H1 (cell line): ENCODE measurements at regions not wholly inside any gene's neighbourhood (a gene's known extent, or its start where the extent isn't known, plus 50 kb on each side); places are given as distances from the start of the nearest gene placed in this dataset.

Experiments used
- CTCF ChIA-PET: fragments of 300-600 bp; sonication (Branson Sonifier 250); formaldehyde crosslinking; loops from one replicate; lab custom pipeline; 2021; ENCODE audit not compliant: partially characterized antibody; lab: Charles Lee
- POLR2A ChIA-PET: fragments of 300-600 bp; sonication (Branson Sonifier 250); formaldehyde crosslinking; loops from one replicate; lab custom pipeline; 2021; ENCODE audit warnings: inconsistent platforms; ENCODE audit not compliant: partially characterized antibody; lab: Charles Lee
- DNase-seq, 2 experiments: peaks; one replicate each; pipeline versions ENCODE4 v3.0.0 to v3.0.0-alpha.2; 2010 to 2022; ENCODE audit warnings: low spot score in 2 of 2, low read depth in 1 of 2, mixed read lengths in 1 of 2
- FAIRE-seq: peaks from 2 replicates; lab custom pipeline; 2011; peaks lifted over from hg19 to GRCh38; lab: Jason Lieb, UNC
- H2AFZ ChIP-seq: 2 replicates; pipeline ENCODE4 v1.8.1; 2012; ENCODE audit warnings: low read length, inconsistent platforms
- H2AK5ac ChIP-seq: 2 replicates; pipeline ENCODE4 v1.6.1; 2013; ENCODE audit warnings: low read depth, low read length
- H2BK120ac ChIP-seq: replicated peaks from 2 replicates; pipeline ENCODE3; 2013; ENCODE audit warnings: low read depth, low read length, inconsistent platforms
- H2BK12ac ChIP-seq: 2 replicates; pipeline ENCODE4 v1.6.1; 2013; ENCODE audit warnings: low read depth, low read length
- H2BK15ac ChIP-seq: 2 replicates; pipeline ENCODE4 v1.6.1; 2013; ENCODE audit warnings: low read length
- H2BK20ac ChIP-seq: 2 replicates; pipeline ENCODE4 v1.6.1; 2013; ENCODE audit warnings: low read length
- H2BK5ac ChIP-seq: 2 replicates; pipeline ENCODE4 v1.6.1; 2013; ENCODE audit warnings: low read depth, low read length
- H3K14ac ChIP-seq: 2 replicates; pipeline ENCODE4 v1.6.1; 2013; ENCODE audit warnings: inconsistent platforms; ENCODE audit not compliant: insufficient read length
- H3K18ac ChIP-seq: 2 replicates; pipeline ENCODE4 v1.6.1; 2013; ENCODE audit warnings: low read length; ENCODE audit errors: extremely low read depth
- H3K23ac ChIP-seq: 2 replicates; pipeline ENCODE4 v1.6.1; 2013; ENCODE audit warnings: inconsistent platforms; ENCODE audit not compliant: insufficient read length
- H3K23me2 ChIP-seq: 2 replicates; pipeline ENCODE4 v1.6.1; 2013; ENCODE audit warnings: low read depth, low read length
- H3K27ac ChIP-seq: 2 replicates; pipeline ENCODE4 v1.6.1; 2011; ENCODE audit warnings: low read depth, low read length, inconsistent platforms
- H3K27me3 ChIP-seq, 4 experiments: replicated peaks in 1 of 4; 1 replicate in 1 of 4; 2 replicates in 3 of 4; pipeline versions ENCODE4 v1.6.1 to v1.8.1; 2011 to 2013; ENCODE audit warnings: low read length in 3 of 4, mild to moderate bottlenecking in 3 of 4, inconsistent platforms in 2 of 4, mixed read lengths in 2 of 4, moderate library complexity in 1 of 4; ENCODE audit not compliant: control insufficient read depth in 3 of 4, insufficient read depth in 3 of 4; ENCODE audit errors: extremely low read depth in 1 of 4
- H3K36me3 ChIP-seq, 4 experiments: 2 replicates each; pipeline versions ENCODE4 v1.6.1 to v1.8.1; 2011 to 2013; ENCODE audit warnings: mild to moderate bottlenecking in 4 of 4, low read length in 3 of 4, moderate library complexity in 2 of 4, control low read depth in 1 of 4, inconsistent platforms in 1 of 4; ENCODE audit not compliant: insufficient read depth in 4 of 4, control insufficient read depth in 2 of 4
- H3K4ac ChIP-seq: replicated peaks from 2 replicates; pipeline ENCODE3; 2013; ENCODE audit warnings: low read length, low read depth, mixed read lengths, inconsistent platforms; ENCODE audit not compliant: insufficient read length
- H3K4me1 ChIP-seq, 4 experiments: replicated peaks in 1 of 4; 1 replicate in 1 of 4; 2 replicates in 3 of 4; pipeline versions ENCODE4 v1.6.1 to v1.8.1; 2011 to 2013; ENCODE audit warnings: low read length in 3 of 4, inconsistent platforms in 2 of 4, mixed read lengths in 1 of 4; ENCODE audit not compliant: insufficient read depth in 4 of 4, control insufficient read depth in 3 of 4
- H3K4me2 ChIP-seq, 2 experiments: 2 replicates each; pipeline versions ENCODE4 v1.6.1 to v1.8.1; 2011 to 2013; ENCODE audit warnings: low read depth in 2 of 2, low read length in 2 of 2, control low read depth in 1 of 2, inconsistent platforms in 1 of 2, mild to moderate bottlenecking in 1 of 2; ENCODE audit not compliant: insufficient read depth in 1 of 2
- H3K4me3 ChIP-seq, 4 experiments: fragments of 200-600, 300-600 bp in 1 of 4; sonication (generic), shearing (Covaris generic), sonication (Bioruptor Twin) in 1 of 4; 2 replicates each; pipeline versions ENCODE4 v1.5.1 to v1.8.1; 2011 to 2016; ENCODE audit warnings: low read length in 4 of 4, low read depth in 3 of 4, control low read depth in 2 of 4, inconsistent platforms in 2 of 4, mild to moderate bottlenecking in 2 of 4, mixed read lengths in 1 of 4, moderate library complexity in 1 of 4; ENCODE audit not compliant: insufficient read depth in 2 of 4; ENCODE audit errors: extremely low read depth in 1 of 4
- H3K56ac ChIP-seq: replicated peaks from 2 replicates; pipeline ENCODE3; 2013; ENCODE audit warnings: low read depth, mild to moderate bottlenecking, mixed read lengths, low read length, inconsistent platforms; ENCODE audit not compliant: insufficient read length
- H3K79me1 ChIP-seq: 2 replicates; pipeline ENCODE4 v1.6.1; 2013; ENCODE audit warnings: low read depth, low read length, control low read depth
- H3K79me2 ChIP-seq, 2 experiments: 2 replicates each; pipeline versions ENCODE4 v1.6.1 to v1.8.1; 2012 to 2013; ENCODE audit warnings: low read length in 2 of 2, mild to moderate bottlenecking in 2 of 2, inconsistent platforms in 1 of 2; ENCODE audit not compliant: insufficient read depth in 2 of 2, control insufficient read depth in 1 of 2
- H3K9ac ChIP-seq, 4 experiments: replicated peaks in 1 of 4; 1 replicate in 1 of 4; 2 replicates in 3 of 4; pipeline versions ENCODE4 v1.6.1 to v1.8.1; 2011 to 2013; ENCODE audit warnings: low read depth in 3 of 4, low read length in 3 of 4, control low read depth in 2 of 4, mild to moderate bottlenecking in 2 of 4, moderate library complexity in 2 of 4, inconsistent platforms in 1 of 4; ENCODE audit errors: extremely low read depth in 1 of 4
- H3K9me3 ChIP-seq, 2 experiments: 2 replicates each; pipeline versions ENCODE4 v1.6.1 to v1.8.1; 2012 to 2013; ENCODE audit warnings: mild to moderate bottlenecking in 2 of 2, moderate library complexity in 2 of 2, control low read depth in 1 of 2, inconsistent platforms in 1 of 2, low read depth in 1 of 2, low read length in 1 of 2, mixed read lengths in 1 of 2; ENCODE audit not compliant: insufficient read depth in 2 of 2
- H4K20me1 ChIP-seq, 2 experiments: replicated peaks in 1 of 2; 2 replicates each; pipeline versions ENCODE3 to v1.8.1; 2011 to 2013; ENCODE audit warnings: inconsistent platforms in 2 of 2, low read length in 2 of 2, mild to moderate bottlenecking in 1 of 2; ENCODE audit not compliant: insufficient read depth in 2 of 2, control insufficient read depth in 1 of 2
- H4K5ac ChIP-seq: 2 replicates; pipeline ENCODE4 v1.6.1; 2013; ENCODE audit warnings: low read length, low read depth, mixed read lengths, inconsistent platforms; ENCODE audit not compliant: insufficient read length
- H4K8ac ChIP-seq: 2 replicates; pipeline ENCODE4 v1.8.0; 2013; ENCODE audit warnings: mild to moderate bottlenecking, moderate library complexity, low read length, inconsistent platforms; ENCODE audit not compliant: insufficient read depth; ENCODE audit errors: extremely low read depth
- H4K91ac ChIP-seq: replicated peaks from 2 replicates; pipeline ENCODE3; 2013; ENCODE audit warnings: low read length, mixed read lengths, inconsistent platforms; ENCODE audit not compliant: insufficient read length
- ASH2L ChIP-seq: fragments of 200-600, 300-600 bp; sonication (generic); IDR thresholded peaks from one replicate; pipeline ENCODE4 v1.7.1; 2017; ENCODE audit warnings: low read length
- CHD2 ChIP-seq: IDR thresholded peaks from 2 replicates; pipeline ENCODE4 v1.6.1; 2012; ENCODE audit warnings: low read length, improper control_type of control experiment
- E2F6 ChIP-seq: IDR thresholded peaks from 2 replicates; pipeline ENCODE4 v1.6.1; 2012; ENCODE audit warnings: inconsistent platforms
- EGR1 ChIP-seq: IDR thresholded peaks from 2 replicates; pipeline ENCODE4 v1.6.1; 2011; ENCODE audit warnings: low read depth, low read length, borderline replicate concordance
- EP300 ChIP-seq, 2 experiments: IDR thresholded peaks; 1 replicate in 1 of 2; 2 replicates in 1 of 2; pipeline ENCODE4 v1.6.1; 2011 to 2012; ENCODE audit warnings: low read depth in 2 of 2, low read length in 2 of 2, mild to moderate bottlenecking in 2 of 2, borderline replicate concordance in 1 of 2, inconsistent platforms in 1 of 2, moderate library complexity in 1 of 2
- KDM5A ChIP-seq: fragments of 200-600 bp; IDR thresholded peaks from 2 replicates; pipeline ENCODE4 v1.7.1; 2012; ENCODE audit warnings: mild to moderate bottlenecking, low read length, inconsistent platforms, mixed read lengths
- MAFK ChIP-seq: IDR thresholded peaks from 2 replicates; pipeline ENCODE4 v1.6.1; 2012; ENCODE audit warnings: low read depth, mild to moderate bottlenecking, improper control_type of control experiment, low read length
- PHF8 ChIP-seq: fragments of 200-600 bp; sonication (generic); conservative IDR thresholded peaks from 2 replicates; pipeline ENCODE4 v1.7.1; 2012; ENCODE audit warnings: low read depth, mild to moderate bottlenecking, inconsistent platforms, low read length, moderate library complexity
- POLR2AphosphoS5 ChIP-seq: IDR thresholded peaks from 2 replicates; pipeline ENCODE4 v1.6.1; 2011; ENCODE audit warnings: low read depth, low read length
- SAP30 ChIP-seq: fragments of 300-600 bp; sonication (generic); IDR thresholded peaks from 2 replicates; pipeline ENCODE4 v1.7.1; 2012; ENCODE audit warnings: low read length, moderate library complexity, mild to moderate bottlenecking, inconsistent platforms; ENCODE audit not compliant: insufficient read depth, insufficient replicate concordance
- WGBS, 2 experiments: shearing (Covaris generic) in 1 of 2; methylation state at CpG; one replicate each; pipeline versions ENCODE4 v1.1.6 to v1.1.7; 2013 to 2015; ENCODE audit warnings: low lambda C conversion rate in 2 of 2, mixed read lengths in 2 of 2, inconsistent platforms in 1 of 2, low coverage in 1 of 2, missing lambda C conversion rate in 1 of 2; ENCODE audit not compliant: insufficient replicate concordance in 2 of 2, insufficient coverage in 1 of 2, insufficient read length in 1 of 2; ENCODE audit errors: extremely low coverage in 1 of 2, missing lambda C conversion rate in 1 of 2; 5-methylcytosine and 5-hydroxymethylcytosine counted together

- Histone ChIP-seq H3K18ac (no peak overlapping the region), H4K8ac (no peak overlapping the region), H3K9me3 (no peaks in the 10 kb centered on the region), H2BK15ac (no peak overlapping the region), H4K20me1 (no peaks in the 10 kb centered on the region), H4K5ac (no peak overlapping the region), H3K4me3 (no peak overlapping the region), H3K79me2 (no peaks in the 10 kb centered on the region), H3K4me1 (no peaks in the 10 kb centered on the region), H3K4me2 (no peak overlapping the region), H2BK20ac (no peak overlapping the region), H3K36me3 (no peaks in the 10 kb centered on the region), H3K23me2 (no peaks in the 10 kb centered on the region), H3K23ac (no peak overlapping the region), H2AFZ (no peak overlapping the region), H2BK5ac (no peak overlapping the region), H2AK5ac (no peak overlapping the region), H3K4ac (no peak overlapping the region), H3K79me1 (no peaks in the 10 kb centered on the region), H3K14ac (no peak overlapping the region), H3K27ac (no peak overlapping the region), H3K56ac (no peak overlapping the region), H3K27me3 (no peaks in the 10 kb centered on the region), H2BK12ac (no peak overlapping the region), H2BK120ac (no peak overlapping the region), H4K91ac (no peak overlapping the region), H3K9ac (no peak overlapping the region)
- TF ChIP-seq CHD2: no peak
- TF ChIP-seq MAFK: no peak
- TF ChIP-seq POLR2AphosphoS5: no peak
- no peak for TF ChIP-seq SAP30
- TF ChIP-seq PHF8: no peak
- TF ChIP-seq EP300 (IDR thresholded peaks at IDR 0.05; ENCODE audit: borderline replicate concordance in 1 of 2, low read depth in 2 of 2, low read length in 2 of 2): no peak
- TF ChIP-seq EGR1: no peak
- no peak for TF ChIP-seq ASH2L
- no peak for TF ChIP-seq KDM5A
- TF ChIP-seq E2F6: no peak
- no peak for DNase-seq
- CTCF ChIA-PET: interaction anchor here (0.6 to 1.3 kb wide), 2 partner anchors 13 to 1278 kb away, joined by 3 read pairs; no protein-coding TSS in a partner anchor
- FAIRE-seq: no peak
- WGBS, 2 experiments: 93% methylated on average over 3 of the region's 3 CpGs; no CpG with 5 or more reads in 1 of the 2 experiments
- POLR2A ChIA-PET: no interaction called here
Measured at GRCh38 chr2:198534756-198535155, 730.4 kb downstream of the PLCL1 start.
